Ascending aorta (tissue), 2 donors: ENCODE measurements at regions not wholly inside any gene's neighbourhood (a gene's known extent, or its start where the extent isn't known, plus 50 kb on each side); places are given as distances from the start of the nearest gene placed in this dataset.

ENCODE experiments used
- DNase-seq, 2 donors: peaks; one replicate each; pipeline ENCODE4 v3.0.0-alpha.2; 2019; ENCODE audit warnings: low spot score in 2 of 2
- H3K27ac ChIP-seq, 2 donors: fragments of 200-600 bp; sonication (generic); one replicate each; pipeline ENCODE4 v1.5.1; 2016 to 2017; ENCODE audit warnings: mild to moderate bottlenecking in 1 of 2
- H3K27me3 ChIP-seq: fragments of 200-600 bp; sonication (generic); one replicate; pipeline ENCODE4 v1.5.1; 2017
- H3K36me3 ChIP-seq, 2 donors: fragments of 200-600 bp; sonication (generic); one replicate each; pipeline ENCODE4 v1.5.1; 2016
- H3K4me1 ChIP-seq, 2 donors: fragments of 200-600 bp; sonication (generic); one replicate each; pipeline ENCODE4 v1.5.1; 2016 to 2017; ENCODE audit warnings: mild to moderate bottlenecking in 1 of 2
- H3K4me3 ChIP-seq, 2 donors: fragments of 200-600 bp; sonication (generic); one replicate each; pipeline ENCODE4 v1.5.1; 2016 to 2017; ENCODE audit warnings: mild to moderate bottlenecking in 1 of 2
- H3K9me3 ChIP-seq, 2 donors: fragments of 200-600 bp; sonication (generic); one replicate each; pipeline ENCODE4 v1.5.1; 2016
- CTCF ChIP-seq, 3 experiments: fragments of 200-600 bp in 2 of 3; fragments of 450-650 bp in 1 of 3; sonication (generic) in 2 of 3; IDR thresholded peaks; one replicate each; pipeline ENCODE4 v1.5.1; 2016 to 2019; ENCODE audit warnings: antibody characterized with exemption in 3 of 3, mild to moderate bottlenecking in 1 of 3, moderate library complexity in 1 of 3
- intact Hi-C: fragments of 100-400 bp; cut with DNase I; formaldehyde crosslinking; loops from one replicate; pipeline ENCODE4 v1.15.1; 2023

GRCh38 chr3:72193771-72194430 lies 409.0 kb upstream of the PROK2 start:
- H3K9me3 ChIP-seq: peaks cover 4 to 6% of the 10 kb centered on the region in 2 donors
- H3K27ac ChIP-seq: no peak overlapping the region
- no peak for DNase-seq
- H3K4me1 ChIP-seq: no peaks in the 10 kb centered on the region
- intact Hi-C loops: no loop called here
- H3K36me3 ChIP-seq: no peaks in the 10 kb centered on the region
- no peaks in the 10 kb centered on the region for H3K27me3 ChIP-seq
- no peak overlapping the region for H3K4me3 ChIP-seq
- TF ChIP-seq CTCF (IDR thresholded peaks at IDR 0.05): no peak

- intact Hi-C loops: no loop called here
- no peak for TF ChIP-seq CTCF (IDR thresholded peaks at IDR 0.05)
- no peak overlapping the region for H3K4me3 ChIP-seq
- no peaks in the 10 kb centered on the region for H3K4me1 ChIP-seq
- H3K9me3 ChIP-seq: peaks cover 4 to 6% of the 10 kb centered on the region in 2 donors
- no peak overlapping the region for H3K27ac ChIP-seq
- no peaks in the 10 kb centered on the region for H3K36me3 ChIP-seq
- no peaks in the 10 kb centered on the region for H3K27me3 ChIP-seq
- no peak for DNase-seq
Observed at GRCh38 chr3:72192572-72192971, 407.6 kb upstream of the PROK2 start.

- intact Hi-C loops: no loop called here
- Histone ChIP-seq H3K27me3 (no peaks in the 10 kb centered on the region), H3K4me1 (peaks cover 0 to 2% of the 10 kb centered on the region in 2 donors), H3K4me3 (no peak overlapping the region), H3K9me3 (peaks cover 4 to 6% of the 10 kb centered on the region in 2 donors), H3K27ac (no peak overlapping the region), H3K36me3 (no peaks in the 10 kb centered on the region)
- DNase-seq: no peak
- TF ChIP-seq CTCF (IDR thresholded peaks at IDR 0.05): no peak
Observed at GRCh38 chr3:72191209-72191960, 406.4 kb upstream of the PROK2 start.

GRCh38 chr3:72190050-72190449 lies 405.1 kb upstream of the PROK2 start:
- H3K27me3 ChIP-seq: no peaks in the 10 kb centered on the region
- DNase-seq: no peak
- peaks cover 0 to 7% of the 10 kb centered on the region in 2 donors for H3K4me1 ChIP-seq
- no peak overlapping the region for H3K4me3 ChIP-seq
- TF ChIP-seq CTCF (IDR thresholded peaks at IDR 0.05): no peak
- peaks cover 4 to 6% of the 10 kb centered on the region in 2 donors for H3K9me3 ChIP-seq
- intact Hi-C loops: no loop called here
- H3K27ac ChIP-seq: no peak overlapping the region
- H3K36me3 ChIP-seq: no peaks in the 10 kb centered on the region

- intact Hi-C loops: no loop called here
- TF ChIP-seq CTCF (IDR thresholded peaks at IDR 0.05): no peak
- no peaks in the 10 kb centered on the region for H3K27me3 ChIP-seq
- peaks cover 0 to 7% of the 10 kb centered on the region in 2 donors for H3K4me1 ChIP-seq
- no peak overlapping the region for H3K27ac ChIP-seq
- DNase-seq: no peak
- H3K9me3 ChIP-seq: peaks cover 4 to 6% of the 10 kb centered on the region in 2 donors
- no peak overlapping the region for H3K4me3 ChIP-seq
- H3K36me3 ChIP-seq: no peaks in the 10 kb centered on the region
Observed at GRCh38 chr3:72189339-72189738, 404.4 kb upstream of the PROK2 start.
